ENCODE measurements at regions not wholly inside any gene's neighbourhood (a gene's known extent, or its start where the extent isn't known, plus 50 kb on each side); places are given as distances from the start of the nearest gene placed in this dataset.
"Not testable (repeated sequence)": the region's sequence is repeated elsewhere in the genome, so short reads cannot be mapped to it uniquely, and the experiment has no call there.

DNA sequence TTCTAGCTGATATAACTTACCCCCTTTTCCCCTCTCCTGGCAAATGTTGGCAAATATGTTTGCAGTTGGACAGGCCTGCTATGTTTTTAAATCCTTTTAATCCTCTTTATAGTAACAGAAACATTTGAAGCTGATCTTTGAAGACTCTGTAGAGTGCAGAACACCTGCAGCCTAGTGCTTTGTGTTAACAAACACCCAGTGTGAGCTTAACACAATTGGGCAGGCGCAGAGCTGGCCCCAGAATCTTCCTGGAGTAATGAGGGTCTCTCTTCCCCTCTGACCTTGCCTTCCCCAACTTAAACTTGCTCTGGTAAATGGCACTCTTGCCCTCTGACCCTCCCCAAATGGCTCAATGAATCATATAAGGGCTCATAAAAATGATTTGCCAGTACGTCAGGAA is 247.9 kb upstream of the LYPLAL1 start:
- Mint-ChIP-seq H3K36me3 (ENCODE audit: low read depth) (no peaks in the 10 kb centered on the region), H3K27me3 (peaks cover 2% of the 10 kb centered on the region), H3K9me3 (ENCODE audit: low read depth) (no peaks in the 10 kb centered on the region), H3K27ac (no peak overlapping the region), H3K4me1 (no peaks in the 10 kb centered on the region), H3K4me3 (no peak overlapping the region)
- no peak for DNase-seq
- intact Hi-C loops (cut with DNase I, micrococcal nuclease): no loop called here
- POLR2A ChIA-PET: no interaction called here
- CTCF ChIA-PET: no interaction called here
- ATAC-seq: no peak

DNA sequence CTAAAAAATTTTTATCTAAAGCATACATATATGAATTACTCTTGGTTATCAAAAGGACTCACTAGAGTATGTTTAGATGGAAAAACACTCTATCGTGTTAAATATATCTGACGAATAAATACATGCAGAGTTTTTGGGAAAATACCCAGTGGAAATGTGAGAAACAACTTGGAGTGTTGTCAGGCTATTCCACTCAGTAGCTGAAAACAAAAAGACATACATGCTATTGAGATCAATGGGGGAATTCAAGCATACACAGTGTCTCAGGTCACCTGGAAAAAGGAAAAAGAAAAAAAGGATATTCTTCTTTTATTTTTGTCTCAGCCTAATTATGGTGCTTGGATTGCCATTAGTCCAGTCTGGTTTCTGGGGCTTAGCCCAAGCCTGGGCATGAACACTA is 247.0 kb upstream of the LYPLAL1 start:
- POLR2A ChIA-PET: no interaction called here
- DNase-seq (no peak), ATAC-seq (no peak)
- no peaks in the 10 kb centered on the region for H3K4me1 Mint-ChIP-seq
- H3K27ac Mint-ChIP-seq: no peak overlapping the region
- no peaks in the 10 kb centered on the region for H3K36me3 Mint-ChIP-seq (ENCODE audit: low read depth)
- intact Hi-C loops (cut with DNase I, micrococcal nuclease): no loop called here
- H3K4me3 Mint-ChIP-seq: no peak overlapping the region
- peaks cover 2% of the 10 kb centered on the region for H3K27me3 Mint-ChIP-seq
- CTCF ChIA-PET: no interaction called here
- no peaks in the 10 kb centered on the region for H3K9me3 Mint-ChIP-seq (ENCODE audit: low read depth)

DNA sequence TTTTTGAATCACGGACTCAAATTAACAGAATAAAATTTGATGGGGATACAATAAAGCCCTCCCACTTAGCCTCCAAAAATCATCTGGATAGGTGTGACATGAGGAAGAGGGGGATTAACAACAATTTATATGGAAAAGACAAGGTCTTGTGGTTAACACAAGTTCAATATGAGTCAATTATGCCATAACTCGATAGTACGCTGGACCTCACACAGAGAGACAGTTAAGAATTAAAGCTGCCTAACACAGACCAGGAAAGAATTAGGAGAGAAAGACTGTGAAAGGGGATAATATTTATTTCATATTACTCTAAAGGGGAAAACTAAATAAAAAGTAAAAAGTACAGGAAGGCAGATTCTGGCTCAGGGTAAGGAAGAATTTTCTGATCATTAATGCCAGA is 243.7 kb upstream of the LYPLAL1 start:
- Mint-ChIP-seq H3K9me3 (ENCODE audit: low read depth) (peaks cover under 1% of the 10 kb centered on the region), H3K4me3 (no peak overlapping the region), H3K27me3 (no peaks in the 10 kb centered on the region), H3K4me1 (no peaks in the 10 kb centered on the region), H3K27ac (no peak overlapping the region), H3K36me3 (ENCODE audit: low read depth) (no peaks in the 10 kb centered on the region)
- POLR2A ChIA-PET: no interaction called here
- CTCF ChIA-PET: no interaction called here
- DNase-seq: no peak
- ATAC-seq: no peak
- intact Hi-C loops (cut with DNase I, micrococcal nuclease): no loop called here

DNA sequence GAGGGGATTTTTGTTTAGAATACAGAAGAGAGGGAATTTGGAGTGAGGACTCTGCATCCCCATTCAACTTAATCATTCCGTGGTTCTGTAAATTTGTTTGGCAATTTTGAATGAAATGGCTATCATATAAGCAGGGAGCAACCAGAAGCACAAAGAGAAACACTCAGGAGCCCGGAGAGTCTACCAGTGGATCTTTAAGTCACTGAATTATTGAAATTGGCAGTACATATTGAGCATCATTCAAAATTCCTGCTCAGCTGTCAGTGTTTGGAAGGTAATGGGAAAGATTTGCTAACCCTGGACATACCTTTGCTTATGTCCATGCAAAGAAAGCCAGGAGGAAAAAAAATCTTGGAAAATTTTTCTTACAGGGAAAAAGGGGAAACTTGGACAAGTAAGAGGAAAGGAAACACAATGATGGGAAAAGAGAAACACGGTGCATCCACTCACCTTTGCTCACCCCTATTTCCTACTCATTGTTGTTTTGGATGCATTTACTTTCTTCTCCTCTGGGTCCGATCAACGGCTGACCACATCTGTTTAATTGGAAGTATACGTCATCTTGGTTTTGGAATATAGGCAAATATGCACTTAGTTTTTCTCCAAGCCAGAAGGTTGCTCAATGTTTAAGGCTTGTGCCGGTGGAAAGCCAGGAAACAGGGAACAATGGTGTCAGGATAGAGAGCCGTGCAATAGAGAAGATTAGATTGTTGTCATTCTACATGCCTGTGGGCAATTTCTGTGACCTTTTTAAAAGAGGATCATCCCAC is 243.0 kb upstream of the LYPLAL1 start:
- peaks cover 2% of the 10 kb centered on the region for H3K9me3 Mint-ChIP-seq (ENCODE audit: low read depth)
- H3K4me1 Mint-ChIP-seq: no peaks in the 10 kb centered on the region
- POLR2A ChIA-PET: no interaction called here
- intact Hi-C loops (cut with DNase I, micrococcal nuclease): no loop called here
- no peak overlapping the region for H3K27ac Mint-ChIP-seq
- no peaks in the 10 kb centered on the region for H3K27me3 Mint-ChIP-seq
- no peak overlapping the region for H3K4me3 Mint-ChIP-seq
- no peaks in the 10 kb centered on the region for H3K36me3 Mint-ChIP-seq (ENCODE audit: low read depth)
- CTCF ChIA-PET: no interaction called here
- no peak for ATAC-seq
- DNase-seq: no peak

DNA sequence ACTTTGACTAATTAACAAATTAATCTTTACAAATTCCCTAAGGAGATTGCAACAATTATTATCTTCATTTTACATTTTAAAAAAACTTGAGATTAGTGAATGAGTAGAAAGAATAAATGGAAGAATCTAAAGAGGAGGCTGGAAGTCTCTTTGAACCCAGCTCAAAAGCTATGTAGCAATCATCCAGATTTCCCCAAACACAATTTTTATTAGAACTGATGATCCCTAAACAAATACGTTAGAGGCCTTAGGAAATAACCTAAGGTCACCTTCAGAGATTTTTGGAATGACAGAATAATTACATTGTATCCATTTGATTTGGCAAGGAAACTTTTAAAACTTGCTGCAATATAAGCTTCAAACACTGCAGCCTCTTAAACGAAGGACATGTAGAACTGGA is 242.4 kb upstream of the LYPLAL1 start:
- no peak for ATAC-seq
- no peak overlapping the region for H3K27ac Mint-ChIP-seq

DNA sequence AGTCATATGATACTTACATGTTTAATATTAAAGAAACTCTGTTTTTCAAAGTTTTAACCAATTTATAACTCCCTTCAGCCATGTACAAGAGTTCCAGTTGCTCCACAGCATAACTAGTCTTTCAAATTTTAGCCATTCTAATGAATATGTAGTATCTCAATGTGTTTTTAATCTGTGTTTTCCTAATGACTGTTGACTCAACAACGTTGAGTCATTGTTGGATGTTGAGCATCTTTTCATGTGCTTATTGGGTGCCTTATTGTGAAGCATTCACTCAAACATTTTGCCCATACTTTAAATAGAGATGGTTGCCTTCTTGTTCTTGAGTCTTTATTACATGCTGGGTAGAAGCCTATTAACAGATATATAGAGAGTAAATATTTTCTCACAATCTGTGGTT is 240.2 kb upstream of the LYPLAL1 start:
- Mint-ChIP-seq H3K36me3 (ENCODE audit: low read depth) (no peaks in the 10 kb centered on the region), H3K4me3 (no peak overlapping the region), H3K9me3 (ENCODE audit: low read depth) (peaks cover 12% of the 10 kb centered on the region), H3K27me3 (no peaks in the 10 kb centered on the region), H3K27ac (no peak overlapping the region), H3K4me1 (no peaks in the 10 kb centered on the region)
- no peak for ATAC-seq
- intact Hi-C loops (cut with DNase I, micrococcal nuclease): no loop called here
- DNase-seq: no peak
- POLR2A ChIA-PET: no interaction called here
- CTCF ChIA-PET: no interaction called here

More for the DNA sequence above, 242.4 kb upstream of the LYPLAL1 start:
- DNase-seq: no peak
- ChIA-PET CTCF (no interaction called here), POLR2A (no interaction called here)
- intact Hi-C loops (cut with DNase I, micrococcal nuclease): no loop called here
- H3K9me3 Mint-ChIP-seq (ENCODE audit: low read depth): peaks cover 7% of the 10 kb centered on the region
- H3K4me1 Mint-ChIP-seq: no peaks in the 10 kb centered on the region
- H3K36me3 Mint-ChIP-seq (ENCODE audit: low read depth): no peaks in the 10 kb centered on the region
- H3K27me3 Mint-ChIP-seq: no peaks in the 10 kb centered on the region
- no peak overlapping the region for H3K4me3 Mint-ChIP-seq

DNA sequence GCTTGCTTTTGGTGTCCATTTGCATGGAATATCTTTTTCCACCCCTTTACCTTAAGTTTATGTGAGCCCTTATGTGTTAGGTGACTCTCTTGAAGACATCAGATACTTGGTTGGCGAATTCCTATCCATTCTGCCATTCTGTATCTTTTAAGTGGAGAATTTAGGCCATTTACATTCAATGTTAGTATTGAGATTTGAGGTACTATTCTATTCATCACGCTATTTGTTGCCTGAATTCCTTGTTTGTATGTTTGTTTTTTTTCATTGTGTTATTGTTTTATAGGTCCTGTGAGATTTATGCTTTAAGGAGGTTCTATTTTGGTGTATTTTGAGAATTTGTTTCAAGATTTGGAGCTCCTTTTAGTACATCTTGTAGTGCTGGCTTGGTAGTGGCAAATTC is 238.3 kb upstream of the LYPLAL1 start:
- POLR2A ChIA-PET, CTCF ChIA-PET: not testable (repeated sequence)

DNA sequence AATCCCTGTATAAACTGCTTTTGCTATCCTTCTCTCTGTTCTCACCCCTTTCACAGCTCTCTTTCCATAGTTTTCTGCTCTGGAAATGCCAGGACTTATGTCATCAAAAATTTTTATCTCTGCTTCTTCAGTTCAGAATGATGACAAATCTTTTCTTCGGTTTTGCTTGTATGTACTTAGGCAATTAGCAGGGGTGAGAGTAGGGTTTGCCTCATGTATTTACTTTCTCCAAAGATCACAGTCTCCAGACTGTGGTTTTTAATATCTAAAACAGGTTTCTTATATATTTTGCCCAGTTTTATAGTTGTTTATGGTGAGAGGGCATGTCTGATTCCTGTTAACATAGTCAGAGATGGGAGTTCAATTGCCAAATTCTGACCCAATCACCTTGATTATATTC is 235.4 kb upstream of the LYPLAL1 start:
- ChIA-PET CTCF (interaction anchor here (0.6 kb wide), 1 partner anchor 366 kb away, joined by 3 read pairs; no protein-coding TSS in a partner anchor), POLR2A (no interaction called here)
- ATAC-seq (no peak), DNase-seq (no peak)
- Mint-ChIP-seq H3K27ac (no peak overlapping the region), H3K9me3 (ENCODE audit: low read depth) (peaks cover 22% of the 10 kb centered on the region), H3K36me3 (ENCODE audit: low read depth) (no peaks in the 10 kb centered on the region), H3K4me1 (no peaks in the 10 kb centered on the region), H3K27me3 (no peaks in the 10 kb centered on the region), H3K4me3 (no peak overlapping the region)
- intact Hi-C loops (cut with DNase I, micrococcal nuclease): no loop called here

More for the DNA sequence above, 238.3 kb upstream of the LYPLAL1 start:
- H3K27me3 Mint-ChIP-seq; H3K27ac Mint-ChIP-seq; H3K36me3 Mint-ChIP-seq (ENCODE audit: low read depth); H3K4me3 Mint-ChIP-seq; intact Hi-C loops (cut with DNase I, micrococcal nuclease); ATAC-seq; DNase-seq; H3K4me1 Mint-ChIP-seq: not testable (repeated sequence)
- peaks cover 19% of the 10 kb centered on the region for H3K9me3 Mint-ChIP-seq (ENCODE audit: low read depth)

DNA sequence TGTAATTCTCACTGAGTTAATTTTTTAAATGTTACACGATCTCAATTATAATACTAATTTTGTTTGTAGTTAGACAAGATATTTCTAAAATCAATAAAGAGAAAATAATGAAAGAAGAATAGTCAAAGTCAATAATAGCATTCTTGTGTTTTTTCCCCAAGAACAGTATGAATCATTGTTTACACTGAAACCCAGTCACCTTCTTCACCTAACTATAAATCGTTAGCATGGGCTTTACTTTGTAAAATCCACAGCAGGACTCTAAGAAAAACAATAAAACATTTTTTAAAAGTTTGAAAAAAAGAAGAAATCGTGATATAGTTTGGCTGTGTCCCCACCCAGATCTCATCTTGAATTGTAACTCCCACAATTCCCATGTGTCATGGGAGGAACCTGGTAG is 234.6 kb upstream of the LYPLAL1 start:
- Mint-ChIP-seq H3K27me3 (no peaks in the 10 kb centered on the region), H3K36me3 (ENCODE audit: low read depth) (no peaks in the 10 kb centered on the region), H3K27ac (no peak overlapping the region), H3K4me3 (no peak overlapping the region), H3K9me3 (ENCODE audit: low read depth) (peaks cover 22% of the 10 kb centered on the region), H3K4me1 (no peaks in the 10 kb centered on the region)
- intact Hi-C loops (cut with DNase I, micrococcal nuclease): no loop called here
- ATAC-seq: no peak
- ChIA-PET POLR2A (no interaction called here), CTCF (no interaction called here)
- no peak for DNase-seq

DNA sequence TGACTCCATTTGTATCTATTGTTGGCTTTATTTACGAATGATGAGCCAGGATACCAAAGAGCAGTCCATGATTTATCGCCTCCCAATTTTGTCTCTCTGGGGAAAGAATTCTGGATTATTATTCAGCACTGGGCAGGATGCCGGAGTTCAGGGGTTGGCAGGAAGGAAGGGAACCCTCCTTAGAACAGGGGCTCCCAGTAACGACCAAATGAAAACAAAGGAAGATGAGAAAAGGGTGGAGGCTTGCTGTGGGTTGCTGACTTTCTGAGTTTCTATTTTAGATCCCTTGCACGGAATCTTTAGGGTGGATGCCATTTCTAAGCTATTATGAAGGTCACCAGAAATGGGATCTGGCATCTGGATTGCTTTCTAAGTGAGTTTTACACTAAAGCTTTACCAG is 231.2 kb upstream of the LYPLAL1 start:
- H3K4me1 Mint-ChIP-seq: no peaks in the 10 kb centered on the region
- peaks cover 12% of the 10 kb centered on the region for H3K9me3 Mint-ChIP-seq (ENCODE audit: low read depth)
- ATAC-seq: no peak
- ChIA-PET CTCF (no interaction called here), POLR2A (no interaction called here)
- DNase-seq: no peak
- no peaks in the 10 kb centered on the region for H3K27me3 Mint-ChIP-seq
- no peaks in the 10 kb centered on the region for H3K36me3 Mint-ChIP-seq (ENCODE audit: low read depth)
- H3K27ac Mint-ChIP-seq: no peak overlapping the region
- intact Hi-C loops (cut with DNase I, micrococcal nuclease): no loop called here
- H3K4me3 Mint-ChIP-seq: no peak overlapping the region

DNA sequence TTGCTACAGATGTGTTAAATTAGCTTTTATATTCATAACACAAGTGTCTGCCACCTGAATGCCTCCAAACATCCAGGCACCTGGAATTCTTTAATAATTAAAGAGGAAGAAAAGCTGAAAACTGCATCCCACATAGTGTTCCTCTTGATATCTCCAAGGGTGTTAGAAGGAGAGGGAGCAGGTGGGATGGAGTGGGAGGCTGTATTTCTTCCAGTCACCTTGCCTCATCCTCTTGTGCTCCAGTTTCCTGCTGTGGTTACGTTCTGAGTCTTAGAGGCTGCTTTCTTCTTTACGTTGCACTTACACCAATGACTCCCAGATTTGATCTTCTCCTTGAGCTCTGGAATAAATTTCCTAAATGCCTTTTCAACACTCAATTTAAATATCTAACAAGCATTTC is 230.3 kb upstream of the LYPLAL1 start:
- CTCF ChIA-PET: interaction anchor here (0.7 kb wide), 1 partner anchor 284 kb away, joined by 5 read pairs; no protein-coding TSS in a partner anchor
- H3K4me1 Mint-ChIP-seq: no peaks in the 10 kb centered on the region
- ATAC-seq: no peak
- H3K9me3 Mint-ChIP-seq (ENCODE audit: low read depth): peaks cover 10% of the 10 kb centered on the region
- H3K36me3 Mint-ChIP-seq (ENCODE audit: low read depth): no peaks in the 10 kb centered on the region
- no peak overlapping the region for H3K27ac Mint-ChIP-seq
- POLR2A ChIA-PET: no interaction called here
- H3K4me3 Mint-ChIP-seq: no peak overlapping the region
- H3K27me3 Mint-ChIP-seq: no peaks in the 10 kb centered on the region
- intact Hi-C loops (cut with DNase I, micrococcal nuclease): no loop called here
- no peak for DNase-seq

DNA sequence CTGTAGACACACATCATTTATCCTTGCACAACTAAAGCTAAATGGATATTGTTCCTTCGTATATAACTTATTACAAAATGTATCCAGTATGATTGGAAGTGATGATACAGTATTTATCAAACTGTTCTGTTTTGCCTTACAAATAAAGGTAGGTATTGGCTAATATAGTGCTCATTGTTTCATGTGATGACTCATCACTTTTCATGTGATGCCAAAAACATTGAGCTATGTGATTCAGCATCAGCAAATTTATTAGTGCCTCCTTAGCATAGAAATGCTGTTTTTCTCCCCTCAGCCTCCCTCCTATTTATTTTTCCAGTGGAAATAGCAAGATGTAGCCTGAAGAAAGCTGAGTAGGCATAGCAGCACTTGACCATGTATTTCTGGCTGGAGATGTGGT is 228.6 kb upstream of the LYPLAL1 start:
- intact Hi-C loops (cut with DNase I, micrococcal nuclease): no loop called here
- POLR2A ChIA-PET: no interaction called here
- Mint-ChIP-seq H3K9me3 (ENCODE audit: low read depth) (peaks cover 3% of the 10 kb centered on the region), H3K36me3 (ENCODE audit: low read depth) (no peaks in the 10 kb centered on the region), H3K4me3 (no peak overlapping the region), H3K27ac (no peak overlapping the region), H3K4me1 (no peaks in the 10 kb centered on the region), H3K27me3 (no peaks in the 10 kb centered on the region)
- CTCF ChIA-PET: no interaction called here
- DNase-seq (no peak), ATAC-seq (no peak)

DNA sequence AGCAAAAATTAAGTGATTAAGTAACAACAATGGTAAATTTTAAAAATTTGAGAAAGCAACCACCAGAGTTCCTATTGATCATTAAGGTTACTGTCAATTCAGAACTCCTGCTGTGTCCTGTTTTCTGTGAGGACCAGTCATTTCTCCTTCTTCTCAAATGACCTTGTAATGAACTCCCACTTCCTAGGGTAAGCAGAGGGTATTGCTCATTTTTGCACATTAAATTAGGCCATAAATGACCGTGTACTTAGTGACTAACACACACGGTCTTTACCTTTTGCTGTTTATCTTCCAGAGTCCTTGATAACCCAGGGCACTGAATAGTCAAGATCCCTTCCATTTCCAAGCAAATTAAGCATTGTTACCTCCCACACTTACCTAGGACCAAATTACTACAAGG is 227.5 kb upstream of the LYPLAL1 start:
- Mint-ChIP-seq H3K4me3 (no peak overlapping the region), H3K27ac (no peak overlapping the region), H3K36me3 (ENCODE audit: low read depth) (no peaks in the 10 kb centered on the region), H3K9me3 (ENCODE audit: low read depth) (peaks cover 3% of the 10 kb centered on the region), H3K27me3 (no peaks in the 10 kb centered on the region), H3K4me1 (no peaks in the 10 kb centered on the region)
- DNase-seq (no peak), ATAC-seq (no peak)
- intact Hi-C loops (cut with DNase I, micrococcal nuclease): no loop called here
- ChIA-PET POLR2A (no interaction called here), CTCF (no interaction called here)

Measured in activated CD4-positive, alpha-beta T cell treated with anti-CD3 and anti-CD28 coated beads for 36 hours (primary cell).